SU-DHL-6 (cell line): ENCODE measurements at regions not wholly inside any gene's neighbourhood (a gene's known extent, or its start where the extent isn't known, plus 50 kb on each side); places are given as distances from the start of the nearest gene placed in this dataset.

ENCODE experiments used
- EZH2phosphoT487 ChIP-seq: fragments of 200-600 bp; sonication (generic), shearing (Covaris generic); conservative IDR thresholded peaks from 2 replicates; pipeline ENCODE4 v1.6.1; 2018; ENCODE audit warnings: mild to moderate bottlenecking, antibody characterized with exemption, low read length, moderate library complexity, mixed read lengths
- TF ChIP-seq, protein P1 (sequence below): fragments of 200-600 bp; sonication (generic); IDR thresholded peaks from one replicate; pipeline ENCODE4 v1.5.1; 2017; ENCODE audit warnings: antibody characterized with exemption, mild to moderate bottlenecking, low read length, moderate library complexity; ENCODE audit not compliant: insufficient read depth, poor library complexity, severe bottlenecking

GRCh38 chr20:21607971-21608725 is 94.3 kb upstream of the NKX2-2 start:
- TF ChIP-seq, protein P1, sequence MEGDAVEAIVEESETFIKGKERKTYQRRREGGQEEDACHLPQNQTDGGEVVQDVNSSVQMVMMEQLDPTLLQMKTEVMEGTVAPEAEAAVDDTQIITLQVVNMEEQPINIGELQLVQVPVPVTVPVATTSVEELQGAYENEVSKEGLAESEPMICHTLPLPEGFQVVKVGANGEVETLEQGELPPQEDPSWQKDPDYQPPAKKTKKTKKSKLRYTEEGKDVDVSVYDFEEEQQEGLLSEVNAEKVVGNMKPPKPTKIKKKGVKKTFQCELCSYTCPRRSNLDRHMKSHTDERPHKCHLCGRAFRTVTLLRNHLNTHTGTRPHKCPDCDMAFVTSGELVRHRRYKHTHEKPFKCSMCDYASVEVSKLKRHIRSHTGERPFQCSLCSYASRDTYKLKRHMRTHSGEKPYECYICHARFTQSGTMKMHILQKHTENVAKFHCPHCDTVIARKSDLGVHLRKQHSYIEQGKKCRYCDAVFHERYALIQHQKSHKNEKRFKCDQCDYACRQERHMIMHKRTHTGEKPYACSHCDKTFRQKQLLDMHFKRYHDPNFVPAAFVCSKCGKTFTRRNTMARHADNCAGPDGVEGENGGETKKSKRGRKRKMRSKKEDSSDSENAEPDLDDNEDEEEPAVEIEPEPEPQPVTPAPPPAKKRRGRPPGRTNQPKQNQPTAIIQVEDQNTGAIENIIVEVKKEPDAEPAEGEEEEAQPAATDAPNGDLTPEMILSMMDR = no peak
- TF ChIP-seq EZH2phosphoT487 = no peak
